Muscle of arm (tissue), 1 donor: ENCODE measurements at regions not wholly inside any gene's neighbourhood (a gene's known extent, or its start where the extent isn't known, plus 50 kb on each side); places are given as distances from the start of the nearest gene placed in this dataset.
"Not testable (repeated sequence)": the region's sequence is repeated elsewhere in the genome, so short reads cannot be mapped to it uniquely, and the experiment has no call there.

Experiments used
- DNase-seq: peaks from one replicate; pipeline ENCODE4 v3.0.0-alpha.2; 2013

DNA sequence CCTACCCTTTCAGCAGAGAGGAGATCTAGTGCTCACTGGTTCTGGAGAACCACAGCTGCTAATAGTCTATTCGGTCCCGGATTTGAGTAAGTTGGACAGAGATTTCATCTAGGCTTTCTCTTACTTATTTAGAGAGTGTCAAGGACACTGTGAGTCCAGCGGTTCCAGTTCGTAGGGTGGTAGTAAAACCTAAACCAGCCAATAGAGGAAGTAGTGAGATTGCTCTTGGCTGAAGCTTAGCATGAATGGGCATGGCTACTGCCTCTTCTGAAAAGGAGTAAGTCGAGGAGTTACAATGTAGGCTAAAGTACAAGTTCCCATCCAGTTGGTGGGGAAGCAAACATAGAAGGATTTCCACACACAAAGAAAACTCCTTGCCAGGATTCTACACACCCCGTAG, 109.6 kb upstream of the MOCS2 start:
- no peak for DNase-seq

DNA sequence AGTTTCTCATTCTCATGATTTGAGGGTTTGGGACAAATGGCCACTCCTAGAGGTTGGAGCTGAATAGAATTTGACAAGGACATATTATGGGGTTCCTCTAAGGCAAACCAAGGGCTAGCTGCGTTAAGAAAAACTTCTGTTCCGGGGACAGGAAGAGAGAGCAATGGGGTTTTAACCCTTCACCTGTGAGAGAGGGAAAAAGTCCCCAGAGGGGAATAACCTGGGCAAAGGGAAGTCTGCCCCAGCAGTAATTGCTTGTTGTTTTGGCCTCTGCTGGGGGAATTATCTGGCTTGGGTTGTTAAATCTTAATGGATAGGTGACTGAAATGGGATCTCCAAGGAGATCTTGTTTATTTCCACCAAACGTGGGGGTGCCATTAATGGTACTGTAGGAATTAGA, 110.1 kb upstream of the MOCS2 start:
- no peak for DNase-seq

DNA sequence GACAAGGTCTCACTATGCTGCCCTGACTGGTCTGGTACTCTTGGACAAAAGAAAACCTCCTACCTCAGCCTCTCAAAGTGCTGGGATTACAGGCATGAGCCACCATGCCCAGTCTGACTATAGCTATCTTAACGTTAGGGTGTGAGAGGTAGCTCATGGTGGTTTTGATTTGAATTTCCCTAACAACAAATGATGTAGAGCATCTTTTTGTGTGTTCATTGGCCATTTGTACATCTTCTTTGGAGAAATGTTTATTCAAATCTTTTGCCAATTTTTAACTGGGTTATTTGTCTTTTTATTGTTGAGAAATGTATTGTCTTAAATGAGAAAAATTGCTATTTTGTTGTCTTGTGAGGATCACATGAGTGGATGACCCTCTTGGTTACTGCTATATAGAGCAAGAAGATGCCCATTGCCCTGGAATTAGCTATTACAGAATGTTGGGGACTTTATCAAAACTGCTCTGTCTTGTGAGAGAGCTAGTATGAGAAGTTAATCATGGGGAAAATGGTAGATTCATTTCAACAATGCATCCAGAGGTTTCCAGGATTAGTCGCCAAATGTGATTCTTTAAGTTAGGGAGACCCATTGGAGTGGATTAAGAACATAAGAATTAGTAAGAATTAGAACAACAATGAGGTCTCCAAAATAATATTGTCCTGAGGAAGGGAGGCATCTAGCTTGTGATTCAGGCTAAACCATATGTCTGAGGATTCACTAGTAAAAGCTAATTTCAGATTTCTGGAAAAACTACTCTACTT, 124.3 kb upstream of the MOCS2 start:
- DNase-seq = no peak

DNA sequence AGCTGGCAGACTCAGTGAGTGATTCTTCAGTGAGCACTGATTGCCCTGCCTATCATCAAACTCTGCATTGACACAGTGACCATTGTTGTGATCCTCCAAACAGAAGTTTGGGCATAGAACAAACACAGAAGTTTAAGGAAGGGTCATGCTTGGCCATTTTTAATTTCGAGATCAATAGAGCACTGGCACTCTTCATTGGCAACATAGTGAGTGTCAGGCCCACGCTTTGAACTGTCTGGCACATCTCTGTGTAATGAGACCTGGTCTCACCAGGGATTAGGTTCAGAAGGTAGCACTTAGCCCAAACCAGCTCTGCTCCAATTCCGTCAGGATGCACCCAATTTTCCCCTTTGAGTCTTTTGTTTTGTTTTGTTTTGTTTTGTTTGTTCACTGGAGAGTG, 127.1 kb upstream of the MOCS2 start:
- no peak for DNase-seq

DNA sequence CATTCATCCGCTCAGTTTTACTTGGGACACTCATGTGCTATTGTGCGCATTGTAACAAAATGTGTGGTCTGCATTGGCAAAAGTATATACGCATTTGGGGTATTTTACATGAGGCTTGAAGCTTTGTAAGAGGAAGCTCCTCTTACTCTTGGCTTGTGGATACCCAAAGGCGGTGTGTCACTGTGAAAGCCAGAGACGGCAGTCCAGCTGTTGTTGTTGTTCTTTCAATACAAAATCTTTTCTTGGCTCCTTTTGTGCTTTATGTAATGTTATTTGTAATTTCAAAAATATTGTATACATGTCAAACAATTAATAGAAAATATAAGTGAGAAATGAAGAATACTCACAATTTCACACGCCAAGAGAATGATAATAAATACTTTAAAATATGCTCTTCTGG, 128.3 kb upstream of the MOCS2 start:
- peak; percentile 23 for DNase-seq

DNA sequence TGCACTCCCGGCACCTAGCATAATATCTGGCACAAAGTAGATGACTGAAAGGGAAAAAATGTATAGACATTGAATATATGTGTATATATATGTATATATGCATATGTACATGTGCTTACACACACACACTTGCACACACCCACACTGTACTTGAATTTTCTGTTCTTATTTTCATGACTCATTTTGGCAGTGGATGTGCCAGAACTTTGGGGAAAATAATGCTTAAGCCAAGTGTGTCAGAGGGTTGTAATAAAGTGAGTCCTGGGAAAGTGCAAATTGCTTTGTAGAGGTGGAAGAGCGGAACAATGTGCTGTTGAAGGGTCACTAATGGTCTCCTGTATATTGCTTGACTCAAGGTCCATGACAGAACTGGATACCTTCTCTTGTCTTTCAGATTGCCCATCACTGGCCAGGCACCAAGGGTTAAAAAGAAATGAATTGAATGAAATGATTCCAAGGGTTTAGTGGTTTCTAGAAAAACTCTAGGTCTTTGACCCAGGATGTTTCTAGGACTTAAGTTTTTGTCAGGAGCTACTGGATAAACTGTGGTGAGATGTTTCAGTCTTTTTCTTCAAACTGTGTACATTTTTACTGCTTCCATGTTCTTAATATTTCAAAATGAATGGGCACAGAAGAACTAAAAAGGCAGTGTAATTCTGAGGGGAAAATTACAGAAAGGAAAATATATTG, 129.9 kb upstream of the MOCS2 start:
- no peak for DNase-seq

DNA sequence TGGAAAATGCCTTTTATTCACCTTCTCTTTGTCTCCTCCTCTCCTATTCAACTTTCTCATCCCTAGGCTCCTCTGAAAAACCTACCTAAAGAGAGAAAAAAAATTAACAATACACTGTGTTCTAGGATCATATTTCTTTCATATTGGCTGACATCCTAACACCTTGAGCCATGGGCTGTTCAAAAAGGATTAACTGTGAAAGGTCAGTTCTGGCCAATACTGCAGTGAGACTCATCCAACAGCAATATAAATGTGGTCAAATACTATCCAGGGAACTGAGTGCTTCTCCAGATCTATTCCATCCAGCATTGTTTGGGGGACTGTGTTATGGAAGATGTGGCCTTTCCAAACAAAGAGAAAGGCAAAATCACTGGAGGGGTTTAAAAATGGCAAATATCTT, 131.1 kb upstream of the MOCS2 start:
- peak; percentile 14 for DNase-seq

DNA sequence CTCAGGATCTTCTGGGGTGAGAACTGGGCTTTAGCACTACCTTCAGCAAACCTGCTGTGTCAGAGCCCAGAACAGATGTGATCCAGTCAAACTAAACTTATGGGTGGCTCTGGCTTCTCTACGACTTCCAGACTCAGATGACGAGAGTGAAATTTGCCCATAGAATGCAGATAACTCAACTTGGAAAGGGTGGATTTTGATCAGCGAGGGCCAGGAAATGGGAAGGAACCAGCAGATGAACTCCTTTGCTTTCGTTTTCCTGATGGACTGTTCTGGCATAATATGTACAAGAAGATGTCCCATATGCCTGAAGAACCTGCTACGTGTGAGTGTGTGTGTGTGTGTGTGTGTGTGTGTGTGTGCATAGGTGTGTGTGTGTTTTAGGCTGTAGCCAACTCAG, 132.0 kb upstream of the MOCS2 start:
- no peak for DNase-seq

DNA sequence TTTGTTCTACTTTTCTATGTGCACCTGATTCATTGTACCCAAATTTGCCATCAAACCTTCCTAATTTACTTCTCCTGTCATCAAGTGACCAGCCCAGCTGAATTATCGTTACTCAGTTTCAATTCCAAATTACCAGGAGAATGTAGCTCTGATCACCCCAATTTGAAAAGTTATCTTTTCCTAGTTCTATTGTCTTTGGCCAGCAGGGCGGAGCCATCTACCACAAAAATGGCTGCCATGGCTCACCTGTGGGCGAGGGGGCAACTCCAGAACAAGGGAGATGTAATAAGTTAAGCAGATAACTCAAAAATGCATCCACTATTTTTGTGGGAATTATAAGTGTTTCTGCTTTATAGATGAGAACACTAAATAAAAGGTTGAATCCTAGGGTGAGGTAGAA, 133.8 kb upstream of the MOCS2 start:
- no peak for DNase-seq

DNA sequence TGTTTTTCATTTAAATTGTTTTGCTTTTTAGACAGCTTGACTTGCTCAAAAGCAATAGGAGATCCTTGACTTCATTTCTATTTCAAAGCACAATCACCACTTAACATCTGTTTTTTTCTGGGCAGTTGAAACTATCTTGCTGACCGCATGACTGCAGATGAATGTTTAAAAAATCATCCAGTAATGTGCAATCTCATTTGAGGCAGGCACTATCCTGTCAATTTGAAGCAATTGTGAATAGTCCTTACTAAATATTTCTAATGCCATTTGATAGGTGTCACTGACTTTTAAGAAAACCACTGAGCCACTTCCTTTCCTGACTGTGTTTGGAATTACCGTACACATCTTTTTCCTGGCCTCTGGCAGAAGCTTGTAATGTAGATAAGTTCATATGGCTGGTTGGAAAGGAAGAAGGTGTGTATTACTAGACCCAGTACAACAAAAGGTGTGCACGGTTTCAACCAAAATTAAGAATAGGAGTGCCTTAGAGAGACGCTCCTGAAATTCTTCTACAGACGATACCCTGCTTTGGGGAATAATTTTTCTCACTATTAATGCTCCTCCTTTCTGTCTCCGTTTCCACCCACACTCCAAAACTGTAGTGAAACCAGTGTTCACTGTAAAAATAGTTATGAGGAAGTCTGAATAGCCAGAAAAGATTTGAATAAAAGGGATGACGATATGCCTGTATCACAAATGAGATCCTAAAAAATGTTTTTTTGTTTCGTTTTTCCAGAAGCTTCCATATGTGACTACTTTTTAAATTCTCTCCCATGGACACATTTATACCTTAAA, 136.7 kb upstream of the MOCS2 start:
- no peak for DNase-seq

DNA sequence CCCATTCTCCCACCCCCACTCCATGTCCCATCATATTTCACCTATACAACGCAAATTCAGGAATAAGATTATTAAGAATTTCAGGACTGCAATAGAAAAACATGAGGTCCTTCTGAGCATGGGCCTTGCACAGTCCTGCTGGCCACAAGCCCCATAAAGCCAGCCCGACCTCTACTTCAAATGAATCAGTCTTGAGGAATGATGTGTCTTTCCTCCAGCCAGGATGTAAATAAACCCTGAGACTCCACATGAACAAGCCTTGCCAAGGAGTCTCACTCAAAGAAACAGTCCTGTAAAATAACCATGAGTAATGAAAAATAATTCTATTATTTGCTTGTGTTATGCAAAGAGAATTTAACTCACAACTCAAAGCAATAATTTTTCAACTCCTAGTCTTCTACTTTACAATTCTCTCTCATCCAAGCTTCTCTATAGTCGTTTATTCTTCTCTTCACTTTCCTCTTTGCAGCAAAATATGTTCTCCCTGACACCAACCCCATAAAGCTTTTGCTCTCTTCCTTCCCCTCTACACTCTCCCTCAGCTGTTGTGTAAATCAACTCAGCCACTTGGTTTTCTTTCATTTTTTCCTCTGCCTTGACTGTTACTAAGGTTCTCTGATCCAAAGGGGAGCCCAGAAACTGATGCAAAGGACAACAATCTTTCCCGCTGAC, 140.1 kb upstream of the MOCS2 start:
- DNase-seq = no peak

DNA sequence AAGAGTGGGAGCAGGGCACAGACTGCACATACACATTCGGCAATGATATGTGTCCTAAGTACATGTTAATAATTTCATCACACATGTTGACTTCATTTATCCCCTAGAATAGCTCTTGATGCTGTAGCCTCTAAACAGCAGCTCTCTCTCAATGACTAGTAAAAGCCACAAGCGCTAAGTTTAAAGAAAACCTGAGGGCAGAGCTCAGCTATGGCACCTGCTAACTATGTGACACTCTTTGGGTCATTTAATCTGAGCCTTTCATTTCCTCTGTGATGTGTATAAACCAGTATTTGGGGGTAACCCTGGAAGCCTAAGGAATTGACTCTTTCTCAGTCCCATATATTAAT, 140.6 kb upstream of the MOCS2 start:
- no peak for DNase-seq

DNA sequence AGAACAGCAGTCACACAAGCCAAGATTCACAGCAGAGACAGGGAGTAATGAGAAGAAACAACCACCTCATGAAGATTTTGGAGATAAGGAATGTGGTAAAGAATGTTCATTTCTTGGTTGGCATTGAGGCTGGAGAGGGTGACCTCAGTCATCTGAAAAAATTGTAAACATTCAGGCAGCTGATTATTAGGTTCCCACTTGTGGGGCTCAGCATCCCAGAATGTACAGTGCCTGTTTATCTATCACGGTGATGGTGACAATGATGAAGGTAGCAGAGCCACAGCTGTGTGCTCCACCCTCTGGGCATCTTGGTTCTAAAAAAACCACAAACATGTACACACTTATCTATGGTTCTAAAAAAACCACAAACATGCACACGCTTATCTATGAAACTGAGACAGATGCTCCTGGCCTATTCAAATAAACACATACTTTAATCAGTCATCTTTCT, 143.9 kb upstream of the MOCS2 start:
- no peak for DNase-seq

DNA sequence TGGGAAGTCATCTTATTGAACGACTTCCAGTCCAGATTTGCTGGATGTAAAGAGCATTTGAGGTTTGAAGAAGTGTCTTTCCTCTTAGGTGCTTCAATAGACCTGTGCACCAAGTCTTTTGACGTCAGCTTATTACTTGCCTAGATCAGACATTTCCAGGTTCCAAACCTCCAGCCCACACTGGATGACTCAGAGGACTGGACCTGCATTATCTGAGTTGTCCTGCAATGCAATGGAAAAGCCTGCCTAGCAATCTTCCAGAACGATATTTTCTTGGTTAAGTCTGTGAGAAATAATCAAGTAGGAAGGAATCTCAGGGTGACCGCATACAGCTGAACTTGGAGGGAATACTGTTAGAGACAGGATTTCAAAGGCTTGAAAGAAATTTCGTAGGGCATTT, 147.2 kb upstream of the MOCS2 start:
- no peak for DNase-seq

DNA sequence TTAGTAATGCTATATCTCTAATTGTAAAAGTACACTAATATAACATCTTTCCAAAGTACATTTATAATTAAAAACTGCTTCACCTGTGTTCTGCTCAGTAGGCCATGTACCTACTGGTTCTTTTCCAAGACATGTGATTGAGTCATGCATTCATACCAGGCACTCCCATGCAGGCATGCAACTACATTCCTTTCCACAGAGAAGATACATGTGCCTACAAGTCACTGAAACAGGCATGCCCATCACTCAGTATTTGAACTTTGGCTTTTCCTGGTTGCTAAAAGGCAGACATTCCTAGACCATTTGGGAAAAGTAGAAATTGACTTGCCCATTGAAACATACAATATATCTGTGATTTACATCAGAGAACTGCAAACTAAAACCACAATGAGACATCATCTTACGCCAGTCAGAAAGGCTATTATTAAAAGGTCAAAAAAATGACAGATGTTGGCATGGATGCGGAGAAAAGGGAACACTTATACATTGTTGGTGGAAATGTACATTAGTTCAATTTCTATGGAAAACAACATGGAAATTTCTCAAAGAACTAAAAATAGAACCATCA, 148.3 kb upstream of the MOCS2 start:
- DNase-seq = no peak

DNA sequence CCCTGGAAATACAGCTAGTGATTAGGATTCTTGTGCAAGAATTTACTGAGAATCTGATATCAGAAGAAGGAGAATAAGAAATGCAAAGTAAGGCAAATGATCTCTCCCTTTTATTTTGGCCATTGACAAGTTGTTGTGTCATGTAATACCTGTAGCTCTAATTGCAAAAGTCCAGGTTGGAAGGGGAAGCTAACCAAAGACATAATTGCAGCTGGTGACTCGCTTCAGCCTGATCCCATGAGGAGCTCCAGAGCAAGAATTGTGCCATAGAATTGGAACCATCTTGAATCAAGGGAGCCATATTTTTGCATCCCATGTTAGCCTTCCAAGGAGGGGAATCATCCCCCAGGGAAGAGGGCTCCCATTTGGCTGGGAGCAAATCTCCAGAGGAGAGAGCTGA, 149.6 kb upstream of the MOCS2 start:
- no peak for DNase-seq

DNA sequence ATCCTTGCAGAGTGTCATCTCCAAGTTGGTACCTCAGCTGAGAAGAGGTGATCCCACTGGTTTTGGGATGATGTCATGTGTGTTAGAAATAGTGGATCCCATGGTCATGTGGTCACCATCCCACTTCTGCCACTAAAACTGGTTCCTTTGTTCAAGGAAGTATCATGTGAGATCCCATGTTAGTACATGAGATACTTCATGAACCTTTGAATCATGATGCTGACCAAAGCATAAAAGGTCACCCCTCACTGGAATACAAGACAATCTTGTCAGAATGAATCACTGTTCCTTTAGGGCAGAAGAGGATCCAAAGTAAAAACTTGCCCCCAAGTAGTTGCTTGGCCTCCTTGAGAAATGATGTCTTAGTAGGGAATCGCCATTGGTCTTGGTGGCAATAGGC, 150.9 kb upstream of the MOCS2 start:
- no peak for DNase-seq

DNA sequence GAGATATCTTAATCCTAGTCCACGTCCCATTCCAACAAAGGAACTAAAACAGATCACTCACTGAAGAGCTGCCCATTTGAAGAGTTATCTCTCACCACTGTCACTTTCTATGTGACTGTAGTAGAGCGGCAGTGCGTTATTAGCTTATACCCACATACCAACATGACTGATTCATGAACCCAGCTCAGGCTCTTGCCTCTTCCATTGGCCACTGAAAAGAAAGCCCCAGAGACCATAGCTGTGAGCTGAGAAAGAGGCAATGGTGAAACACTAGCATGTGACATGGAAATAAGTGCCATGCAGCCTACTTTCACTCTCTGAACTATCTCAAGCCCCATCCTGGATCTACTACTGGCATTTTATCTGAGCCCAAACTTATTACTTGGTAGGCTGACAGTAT, 151.7 kb upstream of the MOCS2 start:
- DNase-seq = no peak

DNA sequence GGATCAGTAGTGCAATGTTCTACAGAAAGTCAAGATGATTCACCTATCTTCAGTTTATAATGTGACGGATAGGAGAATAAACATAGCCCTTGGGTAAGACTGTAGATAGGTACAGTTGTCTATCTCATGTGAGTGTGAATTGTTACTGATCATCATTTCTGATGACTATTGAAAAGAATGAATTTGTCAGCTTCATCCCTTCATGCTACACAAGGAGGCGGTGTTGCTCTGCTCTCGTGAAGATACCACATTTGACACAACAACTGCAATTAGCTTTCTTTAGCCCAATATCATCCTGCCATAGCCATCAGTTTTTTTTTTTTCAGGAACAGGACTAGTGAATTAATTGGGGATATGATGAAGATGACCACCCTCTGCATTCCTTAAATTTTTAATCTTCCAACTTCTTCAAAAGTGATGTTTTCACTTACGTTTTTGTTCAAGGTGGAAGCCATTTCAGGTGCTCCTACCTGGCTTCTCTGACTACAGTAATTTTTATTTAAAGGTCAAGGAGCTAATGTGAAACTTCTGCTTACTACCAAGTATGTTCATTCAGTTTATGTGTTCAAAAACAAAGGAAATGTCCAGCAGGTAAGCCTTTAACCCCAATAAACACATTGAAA, 152.9 kb upstream of the MOCS2 start:
- DNase-seq = no peak

DNA sequence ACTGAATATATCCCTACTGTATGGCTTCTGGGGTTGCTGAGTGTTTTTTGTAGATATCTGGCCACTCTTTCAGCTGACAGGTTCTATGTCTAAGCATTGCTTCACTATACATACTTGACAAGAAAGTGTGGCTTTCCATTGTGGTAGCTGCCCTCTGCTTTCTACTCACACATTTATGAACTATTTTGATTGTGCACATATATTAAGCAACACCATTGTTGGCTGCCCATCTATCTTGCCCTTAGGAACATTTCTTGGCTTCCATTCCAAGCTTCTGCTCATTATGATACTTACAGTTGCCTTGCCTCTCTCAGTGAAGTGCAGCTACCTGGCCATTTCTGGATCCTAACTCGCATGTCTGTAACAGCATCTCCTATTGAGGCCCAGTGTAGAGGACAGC, 153.6 kb upstream of the MOCS2 start:
- DNase-seq = no peak

DNA sequence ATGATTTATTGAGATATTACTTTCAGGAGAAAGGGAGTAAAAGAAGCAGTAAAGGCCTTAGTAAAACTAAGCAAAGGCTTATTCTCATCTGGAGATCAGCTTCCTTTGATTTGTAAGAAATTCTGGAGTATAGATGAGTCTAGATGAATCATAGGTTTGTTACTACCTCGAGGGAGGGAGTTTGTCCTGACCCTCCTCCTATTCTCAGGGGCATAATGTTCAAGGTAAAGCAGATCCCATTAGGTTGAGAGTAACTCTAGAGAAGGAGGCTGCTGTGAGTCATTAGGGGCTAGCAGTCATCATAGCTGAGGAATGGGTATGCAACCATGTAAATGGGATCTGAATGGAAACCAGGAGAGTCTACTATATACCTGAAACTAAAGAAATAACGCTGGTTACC, 155.5 kb upstream of the MOCS2 start:
- DNase-seq = no peak

DNA sequence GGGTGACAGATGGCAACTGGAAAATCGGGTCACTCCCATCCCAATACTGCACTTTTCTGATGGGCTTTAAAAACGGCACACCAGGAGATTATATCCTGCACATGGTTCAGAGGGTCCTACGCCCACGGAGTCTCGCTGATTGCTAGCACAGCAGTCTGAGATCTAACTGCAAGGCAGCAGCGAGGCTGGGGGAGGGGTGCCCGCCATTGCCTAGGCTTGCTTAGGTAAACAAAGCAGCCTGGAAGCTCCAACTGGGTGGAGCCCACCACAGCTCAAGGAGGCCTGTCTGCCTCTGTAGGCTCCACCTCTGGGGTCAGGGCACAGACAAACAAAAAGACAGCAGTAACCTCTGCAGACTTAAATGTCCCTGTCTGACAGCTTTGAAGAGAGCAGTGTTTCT, 158.7 kb upstream of the MOCS2 start:
- DNase-seq = not testable (repeated sequence)
